GM21723 (cell line): ENCODE measurements at regions not wholly inside any gene's neighbourhood (a gene's known extent, or its start where the extent isn't known, plus 50 kb on each side); places are given as distances from the start of the nearest gene placed in this dataset.
A peak's percentile ranks its signal among the peaks of the same experiment; 100 is the strongest.

Experiments
- ATAC-seq: cut with Tn5 transposase; IDR thresholded peaks from one replicate; pipeline ENCODE4 v1.9.1; 2021; ENCODE audit warnings: mild to moderate bottlenecking, moderate library complexity; ENCODE audit not compliant: unreplicated experiment

GRCh38 chr2:43171789-43172188 is 54.6 kb downstream of the ZFP36L2 start:
- no peak for ATAC-seq

GRCh38 chr2:43170405-43171105 is 55.9 kb downstream of the ZFP36L2 start:
- no peak for ATAC-seq

GRCh38 chr2:43169987-43170386 is 56.4 kb downstream of the ZFP36L2 start:
- ATAC-seq, result no peak

GRCh38 chr2:43169099-43169945 is 57.1 kb downstream of the ZFP36L2 start:
- ATAC-seq, result peak; percentile 45

GRCh38 chr2:43168016-43168369 is 58.4 kb downstream of the ZFP36L2 start:
- no peak for ATAC-seq

GRCh38 chr2:43165378-43166069 is 60.9 kb downstream of the ZFP36L2 start:
- ATAC-seq, result no peak

GRCh38 chr2:43164686-43165085 is 61.7 kb downstream of the ZFP36L2 start:
- ATAC-seq, result no peak

GRCh38 chr2:43163584-43164270 is 62.7 kb downstream of the ZFP36L2 start:
- no peak for ATAC-seq

GRCh38 chr2:43162511-43162776 is 64.0 kb downstream of the ZFP36L2 start:
- ATAC-seq, result no peak

GRCh38 chr2:43161650-43162510 is 64.5 kb downstream of the ZFP36L2 start:
- no peak for ATAC-seq

- ATAC-seq, result no peak
These were observed 65.6 kb downstream of the ZFP36L2 start for GRCh38 chr2:43160778-43161177.

- no peak for ATAC-seq
These were observed 66.6 kb downstream of the ZFP36L2 start for GRCh38 chr2:43159797-43160196.

GRCh38 chr2:43158259-43158880 is 68.0 kb downstream of the ZFP36L2 start:
- ATAC-seq, result peak; percentile 26

GRCh38 chr2:43157506-43158246 is 68.7 kb downstream of the ZFP36L2 start:
- ATAC-seq, result no peak

GRCh38 chr2:43155851-43156411 is 70.5 kb downstream of the ZFP36L2 start:
- ATAC-seq, result no peak

GRCh38 chr2:43154685-43155084 is 71.7 kb downstream of the ZFP36L2 start:
- no peak for ATAC-seq

- no peak for ATAC-seq
These were observed 73.4 kb downstream of the ZFP36L2 start for GRCh38 chr2:43152741-43153647.

GRCh38 chr2:43152186-43152585 is 74.2 kb downstream of the ZFP36L2 start:
- no peak for ATAC-seq
